ENCODE measurements at regions not wholly inside any gene's neighbourhood (a gene's known extent, or its start where the extent isn't known, plus 50 kb on each side); places are given as distances from the start of the nearest gene placed in this dataset.

- Histone ChIP-seq H3K9ac (replicated peaks; ENCODE audit: extremely low read depth, insufficient read depth, low read length) (no peak overlapping the region), H4K20me1 (replicated peaks; ENCODE audit: control insufficient read depth, extremely low read depth, insufficient read depth, low read length) (no peaks in the 10 kb centered on the region), H3K4me1 (ENCODE audit: control insufficient read depth, extremely low read depth, insufficient read depth, low read length) (no peaks in the 10 kb centered on the region), H3K4me3 (replicated peaks in 1 of 3; ENCODE audit: insufficient read depth in 1 of 3, low read depth in 1 of 3, low read length in 3 of 3) (no peak overlapping the region), H2AFZ (ENCODE audit: low read depth, low read length) (no peak overlapping the region), H3K4me2 (ENCODE audit: insufficient read depth, low read length) (no peak overlapping the region), H3K9me1 (replicated peaks; ENCODE audit: control insufficient read depth, extremely low read depth, insufficient read depth, low read length) (no peaks in the 10 kb centered on the region), H3K27ac (ENCODE audit: insufficient read depth, low read depth, low read length) (no peak overlapping the region), H3K36me3 (ENCODE audit: control insufficient read depth in 2 of 2, extremely low read depth in 1 of 2, insufficient read depth in 2 of 2, low read length in 2 of 2) (no peaks in the 10 kb centered on the region), H3K79me2 (ENCODE audit: control insufficient read depth, insufficient read depth, low read length) (no peaks in the 10 kb centered on the region), H3K27me3 (ENCODE audit: control insufficient read depth in 2 of 2, insufficient read depth in 2 of 2, low read length in 2 of 2) (peaks cover 0 to 6% of the 10 kb centered on the region in 2 experiments), H3K9me3 (replicated peaks; ENCODE audit: control insufficient read depth, insufficient read depth, low read length) (no peaks in the 10 kb centered on the region)
- TF ChIP-seq MAX (IDR thresholded peaks at IDR 0.05; ENCODE audit: insufficient read depth, insufficient read length) (no peak), MYC (IDR thresholded peaks at IDR 0.05; ENCODE audit: low read depth, low read length) (no peak), FOS (IDR thresholded peaks at IDR 0.05; ENCODE audit: borderline replicate concordance, insufficient read depth, low read length) (no peak), GATA2 (IDR thresholded peaks at IDR 0.05; ENCODE audit: insufficient read depth, insufficient read length, low read depth, low read length) (no peak), CTCF (IDR thresholded peaks at IDR 0.05; ENCODE audit: extremely low read depth in 1 of 2, insufficient read depth in 1 of 2, low read depth in 1 of 2, low read length in 2 of 2) (no peak), POLR2AphosphoS5 (IDR thresholded peaks at IDR 0.05; ENCODE audit: insufficient read depth, low read depth, low read length) (no peak), EZH2 (IDR thresholded peaks at IDR 0.05; ENCODE audit: borderline replicate concordance, low read depth, low read length, severe bottlenecking) (no peak), JUN (IDR thresholded peaks at IDR 0.05; ENCODE audit: borderline replicate concordance, insufficient read depth, insufficient read length, low read depth) (no peak)
- FAIRE-seq = no peak
- BruUV-seq (replicated peaks) = no TSS peak
- POLR2A ChIA-PET = no interaction called here
- CTCF ChIA-PET = no interaction called here
- no peak for DNase-seq (ENCODE audit: low read depth, low spot score)
- dilution Hi-C loops (cut with MboI; ENCODE audit: extremely low pct_ligation_motif_present, low sequenced_read_pairs) (no loop called here), intact Hi-C loops (cut with micrococcal nuclease) (no loop called here)
Observed at GRCh38 chr5:167573370-167574127, 717.9 kb upstream of the WWC1 start.

Data from endothelial cell of umbilical vein (primary cell).